Liver (tissue), 8 donors: ENCODE measurements at regions not wholly inside any gene's neighbourhood (a gene's known extent, or its start where the extent isn't known, plus 50 kb on each side); places are given as distances from the start of the nearest gene placed in this dataset.

Experiments
- DNase-seq: peaks from one replicate; pipeline ENCODE4 v3.0.0-alpha.2; 2017; ENCODE audit warnings: low spot score
- H3K27ac ChIP-seq, 2 donors: one replicate each; pipeline ENCODE4 v1.7.0; 2013; ENCODE audit warnings: inconsistent platforms in 2 of 2, low read length in 2 of 2, control low read depth in 1 of 2, low read depth in 1 of 2, mild to moderate bottlenecking in 1 of 2
- H3K27me3 ChIP-seq, 4 donors: one replicate each; pipeline versions ENCODE4 v1.6.1 to v1.7.0; 2013; ENCODE audit warnings: low read length in 3 of 4, inconsistent platforms in 1 of 4, mild to moderate bottlenecking in 1 of 4, moderate library complexity in 1 of 4; ENCODE audit not compliant: control insufficient read depth in 4 of 4, insufficient read depth in 4 of 4
- H3K36me3 ChIP-seq, 4 donors: one replicate each; pipeline versions ENCODE4 v1.6.1 to v1.7.0; 2013; ENCODE audit warnings: low read length in 3 of 4, mild to moderate bottlenecking in 3 of 4, low read depth in 1 of 4, moderate library complexity in 1 of 4; ENCODE audit not compliant: control insufficient read depth in 4 of 4, insufficient read depth in 3 of 4
- H3K4me1 ChIP-seq, 4 donors: one replicate each; pipeline versions ENCODE4 v1.6.1 to v1.7.0; 2013; ENCODE audit warnings: low read length in 3 of 4, mild to moderate bottlenecking in 3 of 4, moderate library complexity in 1 of 4; ENCODE audit not compliant: control insufficient read depth in 4 of 4, insufficient read depth in 4 of 4
- H3K4me3 ChIP-seq, 3 donors: one replicate each; pipeline versions ENCODE4 v1.6.1 to v1.7.0; 2013; ENCODE audit warnings: low read length in 3 of 3, control low read depth in 1 of 3, low read depth in 1 of 3, mild to moderate bottlenecking in 1 of 3
- H3K9ac ChIP-seq, 2 donors: one replicate each; pipeline ENCODE4 v1.7.0; 2013; ENCODE audit warnings: low read length in 2 of 2, mild to moderate bottlenecking in 2 of 2, moderate library complexity in 2 of 2, control low read depth in 1 of 2, low read depth in 1 of 2
- H3K9me3 ChIP-seq, 4 donors: one replicate each; pipeline versions ENCODE4 v1.6.1 to v1.7.0; 2013; ENCODE audit warnings: low read length in 3 of 4; ENCODE audit not compliant: control insufficient read depth in 4 of 4
- EGR1 ChIP-seq, 2 donors: IDR thresholded peaks; 2 replicates each; pipeline ENCODE4 v1.6.1; 2016 to 2018; ENCODE audit warnings: antibody characterized with exemption in 2 of 2, low read depth in 2 of 2
- FOXA2 ChIP-seq: IDR thresholded peaks from 2 replicates; pipeline ENCODE4 v1.6.1; 2016; ENCODE audit warnings: antibody characterized with exemption
- GABPA ChIP-seq, 2 donors: IDR thresholded peaks in 1 of 2; conservative IDR thresholded peaks in 1 of 2; 2 replicates each; pipeline ENCODE4 v1.6.1; 2016; ENCODE audit warnings: antibody characterized with exemption in 2 of 2, mild to moderate bottlenecking in 1 of 2, moderate library complexity in 1 of 2
- HNF4A ChIP-seq, 2 donors: conservative IDR thresholded peaks; 2 replicates each; pipeline ENCODE4 v1.6.1; 2016; ENCODE audit warnings: antibody characterized with exemption in 2 of 2, mild to moderate bottlenecking in 2 of 2
- HNF4G ChIP-seq: IDR thresholded peaks from 2 replicates; pipeline ENCODE4 v1.6.1; 2016; ENCODE audit warnings: antibody characterized with exemption
- JUND ChIP-seq, 2 donors: IDR thresholded peaks; 2 replicates each; pipeline ENCODE4 v1.6.1; 2016; ENCODE audit warnings: antibody characterized with exemption in 2 of 2
- NR2F2 ChIP-seq: IDR thresholded peaks from 2 replicates; pipeline ENCODE4 v1.6.1; 2016; ENCODE audit warnings: antibody characterized with exemption
- RAD21 ChIP-seq, 2 donors: IDR thresholded peaks; 2 replicates each; pipeline ENCODE4 v1.6.1; 2016; ENCODE audit warnings: antibody characterized with exemption in 2 of 2, mild to moderate bottlenecking in 2 of 2
- RXRA ChIP-seq, 2 donors: IDR thresholded peaks; 2 replicates each; pipeline ENCODE4 v1.6.1; 2017 to 2018; ENCODE audit warnings: antibody characterized with exemption in 2 of 2, mild to moderate bottlenecking in 1 of 2
- SP1 ChIP-seq: IDR thresholded peaks from 2 replicates; pipeline ENCODE4 v1.6.1; 2018; ENCODE audit warnings: antibody characterized with exemption, mild to moderate bottlenecking
- TAF1 ChIP-seq: conservative IDR thresholded peaks from 2 replicates; pipeline ENCODE4 v1.6.1; 2016; ENCODE audit warnings: antibody characterized with exemption, mild to moderate bottlenecking
- WGBS: extraction: QIAGEN DNeasy Blood & Tissue Kit; methylation state at CpG from one replicate; pipeline ENCODE4 v1.1.7; 2013; 5-methylcytosine and 5-hydroxymethylcytosine counted together
- TF ChIP-seq, protein P1 (sequence below): IDR thresholded peaks from 2 replicates; pipeline ENCODE4 v1.6.1; 2016; ENCODE audit warnings: antibody characterized with exemption
- TF ChIP-seq, protein P2 (sequence below): IDR thresholded peaks from 2 replicates; pipeline ENCODE4 v1.6.1; 2016; ENCODE audit warnings: antibody characterized with exemption
- TF ChIP-seq, protein P3 (sequence below): fragments of 150-350 bp; IDR thresholded peaks from 2 replicates; pipeline ENCODE4 v1.5.1; 2017; ENCODE audit warnings: improper control_type of control experiment, low read depth, low read length; ENCODE audit not compliant: missing input control
- donor health status: healthy.
- donor health status: healthy.
- donor health status: healthy.
- donor health status: healthy.
- donor health status: healthy.

DNA sequence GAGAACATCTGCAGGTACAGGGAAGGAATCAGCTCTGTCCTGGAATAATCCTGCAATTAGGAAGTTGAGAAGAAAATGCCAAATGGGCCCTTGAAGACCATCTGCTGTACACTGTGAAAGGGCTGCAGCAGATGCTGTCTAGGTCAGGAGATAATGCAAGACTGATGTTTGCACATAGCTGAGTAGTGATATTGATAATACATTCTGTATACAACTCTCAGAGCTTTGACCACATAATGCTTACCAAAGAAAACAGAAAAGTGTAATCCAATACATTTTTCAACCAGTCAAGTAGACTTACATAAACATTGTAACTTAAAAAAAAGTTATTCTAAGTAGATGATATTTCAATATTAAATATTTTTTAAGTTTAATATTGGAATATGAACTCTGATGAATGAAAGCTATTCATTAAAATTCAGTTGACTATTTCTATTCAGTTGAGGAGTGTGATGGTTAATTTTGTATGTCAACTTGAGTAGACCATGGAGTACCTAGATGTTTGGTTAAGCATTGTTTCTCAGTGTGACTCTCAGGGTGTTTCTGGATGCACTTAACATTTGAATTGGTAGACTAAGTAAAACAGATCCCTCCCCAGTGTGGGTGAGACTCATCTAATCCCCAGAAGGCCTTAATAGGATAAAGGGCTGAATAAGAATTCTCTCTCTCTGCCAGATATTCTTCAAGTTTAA, 380.1 kb upstream of the PRR16 start:
- no peak for TF ChIP-seq RXRA (IDR thresholded peaks at IDR 0.05)
- Histone ChIP-seq H3K4me3 (no peak overlapping the region), H3K27ac (no peak overlapping the region), H3K4me1 (no peaks in the 10 kb centered on the region), H3K27me3 (peaks cover 0 to 2% (median 0%) of the 10 kb centered on the region in 4 donors), H3K9me3 (no peaks in the 10 kb centered on the region), H3K9ac (no peak overlapping the region), H3K36me3 (no peaks in the 10 kb centered on the region)
- no peak for DNase-seq

DNA sequence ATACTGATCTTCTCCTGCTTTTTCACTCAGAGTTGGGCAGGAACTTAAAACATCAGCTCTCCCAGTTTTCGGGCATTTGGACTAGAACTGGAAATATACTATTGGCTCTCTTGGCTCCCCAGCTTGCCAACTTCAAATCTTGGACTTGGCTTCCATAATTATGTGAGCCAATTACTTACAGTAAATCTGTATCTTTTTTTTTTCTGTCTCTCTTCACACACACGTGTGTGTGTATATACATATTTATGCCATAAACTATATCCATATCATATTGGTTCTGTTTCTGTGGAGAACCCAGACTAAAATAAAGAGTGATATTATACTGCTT, 379.6 kb upstream of the PRR16 start:
- Histone ChIP-seq H3K27me3 (peaks cover 0 to 2% (median 0%) of the 10 kb centered on the region in 4 donors), H3K4me3 (no peak overlapping the region), H3K36me3 (no peaks in the 10 kb centered on the region), H3K27ac (no peak overlapping the region), H3K9ac (no peak overlapping the region), H3K4me1 (no peaks in the 10 kb centered on the region), H3K9me3 (no peaks in the 10 kb centered on the region)
- DNase-seq = no peak
- WGBS = 69% methylated on average over 2 of the region's 2 CpGs
- TF ChIP-seq RXRA (IDR thresholded peaks at IDR 0.05) (no peak), TAF1 (no peak), JUND (IDR thresholded peaks at IDR 0.05) (no peak), SP1 (no peak), HNF4A (conservative IDR thresholded peaks at IDR 0.05) (no peak), RAD21 (IDR thresholded peaks at IDR 0.05) (no peak), NR2F2 (no peak)
- TF ChIP-seq, protein P1, sequence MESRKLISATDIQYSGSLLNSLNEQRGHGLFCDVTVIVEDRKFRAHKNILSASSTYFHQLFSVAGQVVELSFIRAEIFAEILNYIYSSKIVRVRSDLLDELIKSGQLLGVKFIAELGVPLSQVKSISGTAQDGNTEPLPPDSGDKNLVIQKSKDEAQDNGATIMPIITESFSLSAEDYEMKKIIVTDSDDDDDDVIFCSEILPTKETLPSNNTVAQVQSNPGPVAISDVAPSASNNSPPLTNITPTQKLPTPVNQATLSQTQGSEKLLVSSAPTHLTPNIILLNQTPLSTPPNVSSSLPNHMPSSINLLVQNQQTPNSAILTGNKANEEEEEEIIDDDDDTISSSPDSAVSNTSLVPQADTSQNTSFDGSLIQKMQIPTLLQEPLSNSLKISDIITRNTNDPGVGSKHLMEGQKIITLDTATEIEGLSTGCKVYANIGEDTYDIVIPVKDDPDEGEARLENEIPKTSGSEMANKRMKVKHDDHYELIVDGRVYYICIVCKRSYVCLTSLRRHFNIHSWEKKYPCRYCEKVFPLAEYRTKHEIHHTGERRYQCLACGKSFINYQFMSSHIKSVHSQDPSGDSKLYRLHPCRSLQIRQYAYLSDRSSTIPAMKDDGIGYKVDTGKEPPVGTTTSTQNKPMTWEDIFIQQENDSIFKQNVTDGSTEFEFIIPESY = no peak

DNA sequence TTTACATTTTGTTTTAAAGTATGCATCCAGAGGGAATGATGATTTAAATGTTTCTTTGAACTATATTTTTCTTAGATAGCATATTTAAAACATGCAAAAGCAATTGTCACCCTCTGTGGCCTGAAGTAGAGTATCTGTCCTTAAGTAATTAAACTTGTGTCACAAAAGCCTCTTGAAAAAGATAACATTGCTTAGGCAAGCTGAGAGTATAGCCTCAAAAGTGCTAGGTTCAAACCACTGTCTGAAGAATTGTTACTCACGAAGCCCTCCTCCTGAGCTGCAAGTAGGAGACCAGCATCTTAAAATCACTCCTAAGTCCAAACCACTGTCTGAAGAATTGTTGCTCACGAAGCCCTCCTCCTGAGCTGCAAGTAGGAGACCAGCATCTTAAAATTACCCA, 378.0 kb upstream of the PRR16 start:
- Histone ChIP-seq H3K9ac (no peak overlapping the region), H3K4me3 (no peak overlapping the region), H3K4me1 (no peaks in the 10 kb centered on the region), H3K27me3 (peaks cover 0 to 2% (median 0%) of the 10 kb centered on the region in 4 donors), H3K9me3 (no peaks in the 10 kb centered on the region), H3K27ac (no peak overlapping the region), H3K36me3 (no peaks in the 10 kb centered on the region)
- no peak for DNase-seq
- 45% methylated on average over 2 of the region's 2 CpGs for WGBS
- TF ChIP-seq, protein P1 = no peak
- TF ChIP-seq, protein P2, sequence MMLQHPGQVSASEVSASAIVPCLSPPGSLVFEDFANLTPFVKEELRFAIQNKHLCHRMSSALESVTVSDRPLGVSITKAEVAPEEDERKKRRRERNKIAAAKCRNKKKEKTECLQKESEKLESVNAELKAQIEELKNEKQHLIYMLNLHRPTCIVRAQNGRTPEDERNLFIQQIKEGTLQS = no peak
- TF ChIP-seq FOXA2 = no peak
- TF ChIP-seq RXRA (IDR thresholded peaks at IDR 0.05) = no peak
- TF ChIP-seq, protein P3, sequence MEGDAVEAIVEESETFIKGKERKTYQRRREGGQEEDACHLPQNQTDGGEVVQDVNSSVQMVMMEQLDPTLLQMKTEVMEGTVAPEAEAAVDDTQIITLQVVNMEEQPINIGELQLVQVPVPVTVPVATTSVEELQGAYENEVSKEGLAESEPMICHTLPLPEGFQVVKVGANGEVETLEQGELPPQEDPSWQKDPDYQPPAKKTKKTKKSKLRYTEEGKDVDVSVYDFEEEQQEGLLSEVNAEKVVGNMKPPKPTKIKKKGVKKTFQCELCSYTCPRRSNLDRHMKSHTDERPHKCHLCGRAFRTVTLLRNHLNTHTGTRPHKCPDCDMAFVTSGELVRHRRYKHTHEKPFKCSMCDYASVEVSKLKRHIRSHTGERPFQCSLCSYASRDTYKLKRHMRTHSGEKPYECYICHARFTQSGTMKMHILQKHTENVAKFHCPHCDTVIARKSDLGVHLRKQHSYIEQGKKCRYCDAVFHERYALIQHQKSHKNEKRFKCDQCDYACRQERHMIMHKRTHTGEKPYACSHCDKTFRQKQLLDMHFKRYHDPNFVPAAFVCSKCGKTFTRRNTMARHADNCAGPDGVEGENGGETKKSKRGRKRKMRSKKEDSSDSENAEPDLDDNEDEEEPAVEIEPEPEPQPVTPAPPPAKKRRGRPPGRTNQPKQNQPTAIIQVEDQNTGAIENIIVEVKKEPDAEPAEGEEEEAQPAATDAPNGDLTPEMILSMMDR = no peak
- TF ChIP-seq JUND (IDR thresholded peaks at IDR 0.05) = no peak
- TF ChIP-seq NR2F2 = no peak
- TF ChIP-seq GABPA (IDR thresholded peaks at IDR 0.05 in 1 of 2, conservative IDR thresholded peaks at IDR 0.05 in 1 of 2) = no peak
- no peak for TF ChIP-seq SP1
- TF ChIP-seq HNF4G = no peak
- TF ChIP-seq EGR1 (IDR thresholded peaks at IDR 0.05; ENCODE audit: low read depth in 2 of 2) = no peak
- no peak for TF ChIP-seq TAF1
